DOHH2 (cell line): ENCODE measurements at regions not wholly inside any gene's neighbourhood (a gene's known extent, or its start where the extent isn't known, plus 50 kb on each side); places are given as distances from the start of the nearest gene placed in this dataset.

Experiments used
- H3F3A ChIP-seq: fragments of 200-600 bp; sonication (generic), shearing (Covaris generic); 2 replicates; pipeline ENCODE4 v1.6.0; 2016; ENCODE audit warnings: antibody characterized with exemption, mild to moderate bottlenecking; ENCODE audit not compliant: control insufficient read depth, insufficient read depth
- H3K27ac ChIP-seq: fragments of 200-600 bp; sonication (generic); 2 replicates; pipeline ENCODE4 v1.5.1; 2014; ENCODE audit warnings: low read depth, mild to moderate bottlenecking, low read length, moderate library complexity
- H3K27me3 ChIP-seq: fragments of 200-600 bp; sonication (generic); 2 replicates; pipeline ENCODE4 v1.6.1; 2014; ENCODE audit warnings: mild to moderate bottlenecking, low read length, mixed read lengths; ENCODE audit not compliant: control insufficient read depth
- H3K36me3 ChIP-seq: fragments of 200-600 bp; sonication (generic); 2 replicates; pipeline ENCODE4 v1.6.1; 2014; ENCODE audit warnings: mild to moderate bottlenecking, low read length, moderate library complexity, mixed read lengths; ENCODE audit not compliant: control insufficient read depth
- H3K4me1 ChIP-seq: fragments of 200-600 bp; sonication (generic); 2 replicates; pipeline ENCODE4 v1.6.1; 2014; ENCODE audit warnings: mild to moderate bottlenecking, low read length, mixed read lengths; ENCODE audit not compliant: control insufficient read depth
- H3K4me2 ChIP-seq: fragments of 200-600 bp; sonication (generic); 2 replicates; pipeline ENCODE4 v1.6.0; 2014; ENCODE audit warnings: mild to moderate bottlenecking, low read length, moderate library complexity
- H3K4me3 ChIP-seq: fragments of 200-600 bp; sonication (generic); 2 replicates; pipeline ENCODE4 v1.5.1; 2014; ENCODE audit warnings: mild to moderate bottlenecking, low read length, mixed read lengths
- H3K79me2 ChIP-seq: fragments of 200-600 bp; sonication (generic); 2 replicates; pipeline ENCODE4 v1.6.1; 2014; ENCODE audit warnings: mild to moderate bottlenecking, low read length, mixed read lengths; ENCODE audit not compliant: control insufficient read depth
- H3K9me2 ChIP-seq: fragments of 200-600 bp; sonication (generic); replicated peaks from 2 replicates; pipeline ENCODE4 v1.6.1; 2014; ENCODE audit warnings: mild to moderate bottlenecking, low read length, mixed read lengths; ENCODE audit not compliant: control insufficient read depth
- H3K9me3 ChIP-seq: fragments of 200-600 bp; sonication (generic); 2 replicates; pipeline ENCODE4 v1.6.1; 2014; ENCODE audit warnings: antibody characterized with exemption, low read length, mixed read lengths; ENCODE audit not compliant: control insufficient read depth, insufficient read depth
- H4K20me1 ChIP-seq: fragments of 200-600 bp; sonication (generic); 2 replicates; pipeline ENCODE4 v1.6.0; 2014; ENCODE audit warnings: low read depth, mild to moderate bottlenecking, antibody characterized with exemption, low read length, moderate library complexity; ENCODE audit not compliant: control insufficient read depth, insufficient read depth
- CTCF ChIP-seq: fragments of 200-600 bp; sonication (generic); IDR thresholded peaks from one replicate; pipeline ENCODE4 v1.5.1; 2014; ENCODE audit warnings: antibody characterized with exemption, mild to moderate bottlenecking, low read depth, low read length; ENCODE audit not compliant: poor library complexity, severe bottlenecking
- EZH2phosphoT487 ChIP-seq: fragments of 200-600 bp; sonication (generic); IDR thresholded peaks from 2 replicates; pipeline ENCODE4 v1.6.1; 2017; ENCODE audit warnings: borderline replicate concordance, mild to moderate bottlenecking, antibody characterized with exemption, low read length, moderate library complexity, mixed read lengths

GRCh38 chr13:34419755-34420154, 522.3 kb upstream of the NBEA start:
- Histone ChIP-seq H3K27ac (no peak overlapping the region), H3K4me2 (no peak overlapping the region), H3K4me1 (no peaks in the 10 kb centered on the region), H3K9me2 (no peaks in the 10 kb centered on the region), H4K20me1 (no peaks in the 10 kb centered on the region), H3F3A (no peaks in the 10 kb centered on the region), H3K4me3 (no peak overlapping the region), H3K36me3 (no peaks in the 10 kb centered on the region), H3K79me2 (no peaks in the 10 kb centered on the region), H3K27me3 (no peaks in the 10 kb centered on the region), H3K9me3 (no peaks in the 10 kb centered on the region; the same call in 1 of the 2 replicates)
- no peak for TF ChIP-seq CTCF
- TF ChIP-seq EZH2phosphoT487, result no peak

GRCh38 chr13:34420702-34421346, 521.2 kb upstream of the NBEA start:
- Histone ChIP-seq H3K27ac (no peak overlapping the region), H4K20me1 (no peaks in the 10 kb centered on the region), H3K4me3 (no peak overlapping the region), H3F3A (no peaks in the 10 kb centered on the region), H3K4me2 (no peak overlapping the region), H3K9me3 (no peaks in the 10 kb centered on the region; the same call in 1 of the 2 replicates), H3K4me1 (no peaks in the 10 kb centered on the region), H3K27me3 (no peaks in the 10 kb centered on the region), H3K9me2 (no peaks in the 10 kb centered on the region), H3K79me2 (no peaks in the 10 kb centered on the region), H3K36me3 (no peaks in the 10 kb centered on the region)
- no peak for TF ChIP-seq EZH2phosphoT487
- no peak for TF ChIP-seq CTCF

- Histone ChIP-seq H4K20me1 (no peaks in the 10 kb centered on the region), H3K36me3 (no peaks in the 10 kb centered on the region), H3K4me1 (no peaks in the 10 kb centered on the region), H3K27me3 (no peaks in the 10 kb centered on the region), H3K9me2 (no peaks in the 10 kb centered on the region), H3K4me3 (no peak overlapping the region), H3K79me2 (no peaks in the 10 kb centered on the region), H3K4me2 (no peak overlapping the region), H3K27ac (no peak overlapping the region), H3F3A (no peaks in the 10 kb centered on the region), H3K9me3 (no peaks in the 10 kb centered on the region; the same call in 1 of the 2 replicates)
- TF ChIP-seq CTCF (no peak), EZH2phosphoT487 (no peak)
Observed at GRCh38 chr13:34421347-34421719, 520.7 kb upstream of the NBEA start.
